GM12892 (cell line): ENCODE measurements at regions not wholly inside any gene's neighbourhood (a gene's known extent, or its start where the extent isn't known, plus 50 kb on each side); places are given as distances from the start of the nearest gene placed in this dataset.

Source experiments
- POLR2A ChIP-seq: IDR thresholded peaks from 2 replicates; pipeline ENCODE4 v1.6.1; 2011; ENCODE audit warnings: low read depth, low read length, control low read depth
- POLR2AphosphoS5 ChIP-seq: IDR thresholded peaks from 2 replicates; pipeline ENCODE4 v1.6.1; 2011; ENCODE audit warnings: low read depth, low read length, control low read depth
- TAF1 ChIP-seq: IDR thresholded peaks from 2 replicates; pipeline ENCODE4 v1.6.1; 2011; ENCODE audit warnings: low read depth, mild to moderate bottlenecking, control low read depth, low read length, borderline replicate concordance

GRCh38 chr3:16692486-16693344 is 87.5 kb upstream of the DAZL start:
- no peak for TF ChIP-seq POLR2A
- no peak for TF ChIP-seq POLR2AphosphoS5
- no peak for TF ChIP-seq TAF1
